Right hindlimb (tissue), 1 donor: ENCODE measurements at regions not wholly inside any gene's neighbourhood (a gene's known extent, or its start where the extent isn't known, plus 50 kb on each side); places are given as distances from the start of the nearest gene placed in this dataset.
"Not testable (repeated sequence)": the region's sequence is repeated elsewhere in the genome, so short reads cannot be mapped to it uniquely, and the experiment has no call there.

Source experiments
- DNase-seq: peaks from one replicate; pipeline ENCODE4 v3.0.0-alpha.2; 2018

- no peak for DNase-seq
Measured at GRCh38 chr3:144650380-144650779, 678.8 kb downstream of the DIPK2A start.

GRCh38 chr3:144652573-144652972 is 681.0 kb downstream of the DIPK2A start:
- DNase-seq, result no peak

GRCh38 chr3:144655423-144655822 is 683.8 kb downstream of the DIPK2A start:
- DNase-seq, result no peak

- no peak for DNase-seq
Measured at GRCh38 chr3:144660186-144660585, 688.6 kb downstream of the DIPK2A start.

GRCh38 chr3:144662729-144663128 is 691.1 kb downstream of the DIPK2A start:
- no peak for DNase-seq

GRCh38 chr3:144663456-144664436 is 692.1 kb downstream of the DIPK2A start:
- DNase-seq, result no peak

GRCh38 chr3:144665567-144666053 is 694.0 kb downstream of the DIPK2A start:
- no peak for DNase-seq

- DNase-seq, result no peak
Measured at GRCh38 chr3:144670571-144670970, 698.9 kb downstream of the DIPK2A start.

GRCh38 chr3:144677103-144677502 is 705.5 kb downstream of the DIPK2A start:
- no peak for DNase-seq

GRCh38 chr3:144683065-144683464 is 711.4 kb downstream of the DIPK2A start:
- DNase-seq, result no peak

- no peak for DNase-seq
Measured at GRCh38 chr3:144687862-144688261, 716.2 kb downstream of the DIPK2A start.

GRCh38 chr3:144692488-144692887 is 720.9 kb downstream of the DIPK2A start:
- no peak for DNase-seq

- no peak for DNase-seq
Measured at GRCh38 chr3:144708437-144708836, 736.8 kb downstream of the DIPK2A start.

GRCh38 chr3:144737281-144737680 is 765.7 kb downstream of the DIPK2A start:
- no peak for DNase-seq

- no peak for DNase-seq
Measured at GRCh38 chr3:144743225-144743668, 771.6 kb downstream of the DIPK2A start.

GRCh38 chr3:144744473-144744872 is 772.9 kb downstream of the DIPK2A start:
- DNase-seq, result no peak

GRCh38 chr3:144746631-144747030 is 775.0 kb downstream of the DIPK2A start:
- no peak for DNase-seq

- DNase-seq, result not testable (repeated sequence)
Measured at GRCh38 chr3:144749536-144750253, 778.1 kb downstream of the DIPK2A start.

- DNase-seq, result no peak
Measured at GRCh38 chr3:144754076-144754783, 782.6 kb downstream of the DIPK2A start.

- no peak for DNase-seq
Measured at GRCh38 chr3:144756704-144757440, 785.2 kb downstream of the DIPK2A start.

- no peak for DNase-seq
Measured at GRCh38 chr3:144760831-144761230, 789.2 kb downstream of the DIPK2A start.

- no peak for DNase-seq
Measured at GRCh38 chr3:144762091-144762490, 790.5 kb downstream of the DIPK2A start.
